ENCODE measurements at regions not wholly inside any gene's neighbourhood (a gene's known extent, or its start where the extent isn't known, plus 50 kb on each side); places are given as distances from the start of the nearest gene placed in this dataset.

DNA sequence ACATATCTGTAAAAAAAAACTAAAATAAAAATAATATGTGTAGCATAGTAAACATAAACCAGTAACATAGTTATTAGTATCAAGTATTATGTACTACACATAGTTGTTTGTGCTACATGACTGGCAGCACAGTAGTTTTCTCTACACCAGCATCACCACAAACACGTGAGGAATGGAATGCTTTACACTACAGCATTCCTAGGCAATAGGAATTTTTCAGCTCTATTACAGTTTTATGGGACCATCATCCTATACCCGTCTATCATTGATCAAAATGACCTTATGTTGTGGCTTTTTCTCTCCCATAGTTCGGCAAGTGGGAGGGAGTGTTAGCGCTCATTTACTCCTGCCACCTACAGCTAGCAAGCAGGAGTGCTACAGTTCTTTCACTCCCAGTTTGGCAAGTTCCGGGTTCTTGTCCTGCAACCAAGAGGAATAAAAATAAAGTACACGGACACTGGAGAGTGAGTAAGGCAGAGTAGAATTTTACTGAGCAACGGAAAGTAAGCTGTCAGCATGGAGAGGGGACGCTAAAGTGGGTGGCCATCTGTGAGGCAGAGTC is 196.8 kb upstream of the HSF2 start:
- Histone ChIP-seq H3K4me1 (peaks cover 0 to 4% (median 0%) of the 10 kb centered on the region in 4 donors), H3K4me3 (no peak overlapping the region), H3K9me3 (no peaks in the 10 kb centered on the region), H3K27ac (no peak overlapping the region), H3K36me3 (no peaks in the 10 kb centered on the region), H3K27me3 (no peaks in the 10 kb centered on the region)
- WGBS, 2 donors, result 83 to 88% methylated on average over 8 of the region's 8 CpGs
- no peak for DNase-seq (ENCODE audit: low spot score in 2 of 2)
- TF ChIP-seq EP300 (IDR thresholded peaks at IDR 0.05), result no peak
- TF ChIP-seq, protein P1, sequence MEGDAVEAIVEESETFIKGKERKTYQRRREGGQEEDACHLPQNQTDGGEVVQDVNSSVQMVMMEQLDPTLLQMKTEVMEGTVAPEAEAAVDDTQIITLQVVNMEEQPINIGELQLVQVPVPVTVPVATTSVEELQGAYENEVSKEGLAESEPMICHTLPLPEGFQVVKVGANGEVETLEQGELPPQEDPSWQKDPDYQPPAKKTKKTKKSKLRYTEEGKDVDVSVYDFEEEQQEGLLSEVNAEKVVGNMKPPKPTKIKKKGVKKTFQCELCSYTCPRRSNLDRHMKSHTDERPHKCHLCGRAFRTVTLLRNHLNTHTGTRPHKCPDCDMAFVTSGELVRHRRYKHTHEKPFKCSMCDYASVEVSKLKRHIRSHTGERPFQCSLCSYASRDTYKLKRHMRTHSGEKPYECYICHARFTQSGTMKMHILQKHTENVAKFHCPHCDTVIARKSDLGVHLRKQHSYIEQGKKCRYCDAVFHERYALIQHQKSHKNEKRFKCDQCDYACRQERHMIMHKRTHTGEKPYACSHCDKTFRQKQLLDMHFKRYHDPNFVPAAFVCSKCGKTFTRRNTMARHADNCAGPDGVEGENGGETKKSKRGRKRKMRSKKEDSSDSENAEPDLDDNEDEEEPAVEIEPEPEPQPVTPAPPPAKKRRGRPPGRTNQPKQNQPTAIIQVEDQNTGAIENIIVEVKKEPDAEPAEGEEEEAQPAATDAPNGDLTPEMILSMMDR (IDR thresholded peaks at IDR 0.05), result no peak
- TF ChIP-seq POLR2A (IDR thresholded peaks at IDR 0.05), result no peak

DNA sequence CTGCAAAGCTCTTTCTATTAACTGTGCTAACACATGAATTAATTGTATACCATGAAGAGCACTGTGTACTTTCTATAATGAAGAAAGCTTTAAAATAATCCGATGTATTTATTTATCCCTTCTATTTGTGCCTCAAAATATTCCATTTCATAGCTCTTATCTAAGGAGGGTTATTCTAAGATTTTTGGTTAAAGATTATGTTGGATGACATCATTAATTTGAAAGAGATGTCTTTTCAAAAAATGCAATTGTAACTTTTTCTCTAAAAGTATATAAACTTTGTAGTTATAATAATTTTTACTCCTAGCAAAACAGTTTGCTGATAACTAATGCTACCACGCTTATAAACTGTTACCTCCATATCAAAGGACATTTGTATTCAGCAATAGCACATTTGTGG is 192.4 kb upstream of the HSF2 start:
- H3K27me3 ChIP-seq, result no peaks in the 10 kb centered on the region
- no peak overlapping the region for H3K27ac ChIP-seq
- no peak for DNase-seq (ENCODE audit: low spot score in 2 of 2)
- H3K36me3 ChIP-seq, result no peaks in the 10 kb centered on the region
- TF ChIP-seq, protein P1 (IDR thresholded peaks at IDR 0.05), result no peak
- TF ChIP-seq POLR2A (IDR thresholded peaks at IDR 0.05) (no peak), EP300 (IDR thresholded peaks at IDR 0.05) (no peak)
- H3K4me1 ChIP-seq, result no peaks in the 10 kb centered on the region
- no peak overlapping the region for H3K4me3 ChIP-seq
- 77 to 85% methylated on average over 2 of the region's 2 CpGs for WGBS, 2 donors
- H3K9me3 ChIP-seq, result no peaks in the 10 kb centered on the region

DNA sequence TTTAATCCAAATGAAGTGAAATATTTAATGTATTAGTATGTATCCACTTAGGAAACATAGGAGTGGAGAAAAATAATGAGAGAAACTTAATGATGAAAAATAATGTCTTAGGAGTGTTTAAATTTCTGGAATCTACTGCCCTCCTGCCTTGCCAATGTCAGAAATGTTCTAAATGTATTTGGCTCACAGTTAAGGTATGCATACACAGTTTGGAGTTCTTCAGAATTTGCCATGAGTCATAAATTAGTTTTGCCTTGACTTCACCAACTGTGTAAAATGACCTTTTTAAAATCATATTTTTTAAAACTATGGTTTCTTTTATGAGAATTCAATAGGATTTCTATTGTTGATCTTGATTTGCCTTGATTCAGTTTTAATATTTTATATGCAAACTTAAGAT is 191.7 kb upstream of the HSF2 start:
- no peak overlapping the region for H3K27ac ChIP-seq

DNA sequence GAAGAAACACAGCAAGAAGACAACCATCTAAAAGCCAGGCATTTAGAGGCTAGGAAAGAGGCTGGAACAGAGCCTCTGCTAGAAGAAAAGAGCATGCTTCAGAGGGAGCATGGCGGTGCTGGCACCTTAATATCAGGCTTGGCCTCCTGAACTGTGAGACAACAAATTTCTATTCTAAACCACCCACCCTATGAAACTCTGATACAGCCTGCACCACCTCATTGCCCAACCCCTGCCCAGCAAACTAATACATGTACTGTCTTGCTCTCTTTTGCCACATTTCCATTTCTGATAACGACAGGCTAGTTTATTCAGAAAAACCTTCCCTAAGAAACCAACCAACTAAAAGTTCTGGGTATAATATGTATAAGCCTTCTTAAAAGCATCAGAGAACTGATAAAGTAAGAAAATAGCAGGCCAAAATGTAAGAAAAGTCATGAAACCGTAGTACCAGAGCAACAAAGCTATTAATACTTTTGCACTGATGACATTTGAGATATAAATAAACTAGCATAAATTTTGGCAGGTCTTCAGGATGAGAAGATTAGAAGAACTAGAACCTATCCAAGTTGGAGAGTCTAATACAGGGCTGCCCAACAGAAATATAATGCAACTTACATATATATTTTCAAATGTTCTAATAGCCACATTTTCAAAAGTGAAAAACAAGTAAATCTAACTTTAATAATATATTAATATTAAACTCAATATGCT is 184.7 kb upstream of the HSF2 start:
- 76 to 89% methylated on average over 3 of the region's 3 CpGs for WGBS, 2 donors
- Histone ChIP-seq H3K4me3 (no peak overlapping the region), H3K9me3 (no peaks in the 10 kb centered on the region), H3K27ac (no peak overlapping the region), H3K27me3 (no peaks in the 10 kb centered on the region), H3K4me1 (no peaks in the 10 kb centered on the region), H3K36me3 (no peaks in the 10 kb centered on the region)
- TF ChIP-seq, protein P1 (IDR thresholded peaks at IDR 0.05), result no peak
- TF ChIP-seq EP300 (IDR thresholded peaks at IDR 0.05) (no peak), POLR2A (IDR thresholded peaks at IDR 0.05) (no peak)
- no peak for DNase-seq (ENCODE audit: low spot score in 2 of 2)

More for the DNA sequence above, 191.7 kb upstream of the HSF2 start:
- Histone ChIP-seq H3K4me1 (no peaks in the 10 kb centered on the region), H3K36me3 (no peaks in the 10 kb centered on the region), H3K4me3 (no peak overlapping the region), H3K27me3 (no peaks in the 10 kb centered on the region), H3K9me3 (no peaks in the 10 kb centered on the region)
- TF ChIP-seq EP300 (IDR thresholded peaks at IDR 0.05) (no peak), POLR2A (IDR thresholded peaks at IDR 0.05) (no peak)
- TF ChIP-seq, protein P1 (IDR thresholded peaks at IDR 0.05), result no peak
- no peak for DNase-seq (ENCODE audit: low spot score in 2 of 2)

DNA sequence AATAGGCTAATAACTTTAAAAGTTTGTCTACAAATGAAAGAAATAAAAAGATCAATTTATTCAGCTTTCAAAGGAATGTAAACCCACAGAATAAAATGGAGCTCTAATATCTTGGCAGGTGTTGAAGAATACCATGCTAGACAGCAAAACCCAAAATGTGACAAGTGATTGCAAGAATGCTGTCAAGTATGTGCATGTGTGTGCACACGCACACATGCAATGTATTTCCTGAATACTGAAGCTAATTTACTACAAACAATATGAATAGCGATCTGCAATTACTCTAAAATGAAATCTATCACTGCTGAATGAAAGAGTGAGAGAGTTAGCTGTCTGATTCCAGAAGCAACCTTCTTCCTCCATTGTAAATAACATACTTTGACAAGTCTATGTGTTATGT is 179.2 kb upstream of the HSF2 start:
- H3K9me3 ChIP-seq, result no peaks in the 10 kb centered on the region
- 87 to 92% methylated on average over 2 of the region's 2 CpGs for WGBS, 2 donors
- no peak for DNase-seq (ENCODE audit: low spot score in 2 of 2)
- H3K27me3 ChIP-seq, result no peaks in the 10 kb centered on the region
- no peaks in the 10 kb centered on the region for H3K4me1 ChIP-seq
- no peak for TF ChIP-seq EP300 (IDR thresholded peaks at IDR 0.05)
- TF ChIP-seq POLR2A (IDR thresholded peaks at IDR 0.05), result no peak
- TF ChIP-seq, protein P1 (IDR thresholded peaks at IDR 0.05), result no peak
- no peak overlapping the region for H3K4me3 ChIP-seq
- H3K27ac ChIP-seq, result no peak overlapping the region
- H3K36me3 ChIP-seq, result no peaks in the 10 kb centered on the region

Data from tibial nerve (tissue), 4 donors.